ENCODE measurements at regions not wholly inside any gene's neighbourhood (a gene's known extent, or its start where the extent isn't known, plus 50 kb on each side); places are given as distances from the start of the nearest gene placed in this dataset.

DNA sequence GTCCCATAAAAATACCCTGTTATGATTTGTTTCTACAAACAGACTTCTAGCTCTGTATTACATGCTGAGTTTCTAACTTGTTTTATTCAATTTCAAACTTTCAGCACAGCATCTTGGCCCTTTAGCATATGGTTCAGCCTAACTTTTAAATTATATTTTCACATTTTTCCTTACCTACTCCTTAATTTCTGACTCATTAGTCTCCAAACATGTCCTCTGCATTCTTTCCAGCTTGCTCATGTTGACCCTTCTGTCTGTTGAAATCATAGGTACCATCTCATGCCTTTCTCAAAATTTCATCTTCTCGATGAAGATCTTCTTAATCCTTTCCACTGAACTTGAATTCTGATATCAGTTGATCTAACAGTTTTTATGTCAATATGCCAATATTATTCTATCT lies 200.9 kb upstream of the RIOK2 start:
- TF ChIP-seq, protein P1, sequence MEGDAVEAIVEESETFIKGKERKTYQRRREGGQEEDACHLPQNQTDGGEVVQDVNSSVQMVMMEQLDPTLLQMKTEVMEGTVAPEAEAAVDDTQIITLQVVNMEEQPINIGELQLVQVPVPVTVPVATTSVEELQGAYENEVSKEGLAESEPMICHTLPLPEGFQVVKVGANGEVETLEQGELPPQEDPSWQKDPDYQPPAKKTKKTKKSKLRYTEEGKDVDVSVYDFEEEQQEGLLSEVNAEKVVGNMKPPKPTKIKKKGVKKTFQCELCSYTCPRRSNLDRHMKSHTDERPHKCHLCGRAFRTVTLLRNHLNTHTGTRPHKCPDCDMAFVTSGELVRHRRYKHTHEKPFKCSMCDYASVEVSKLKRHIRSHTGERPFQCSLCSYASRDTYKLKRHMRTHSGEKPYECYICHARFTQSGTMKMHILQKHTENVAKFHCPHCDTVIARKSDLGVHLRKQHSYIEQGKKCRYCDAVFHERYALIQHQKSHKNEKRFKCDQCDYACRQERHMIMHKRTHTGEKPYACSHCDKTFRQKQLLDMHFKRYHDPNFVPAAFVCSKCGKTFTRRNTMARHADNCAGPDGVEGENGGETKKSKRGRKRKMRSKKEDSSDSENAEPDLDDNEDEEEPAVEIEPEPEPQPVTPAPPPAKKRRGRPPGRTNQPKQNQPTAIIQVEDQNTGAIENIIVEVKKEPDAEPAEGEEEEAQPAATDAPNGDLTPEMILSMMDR (IDR thresholded peaks at IDR 0.05) = no peak
- TF ChIP-seq POLR2AphosphoS5 (IDR thresholded peaks at IDR 0.05; ENCODE audit: insufficient read depth in 1 of 2, low read depth in 1 of 2) (no peak), POLR2A (IDR thresholded peaks at IDR 0.05) (no peak)
- Histone ChIP-seq H3K36me3 (no peaks in the 10 kb centered on the region), H3K4me3 (no peak overlapping the region), H3K4me1 (no peaks in the 10 kb centered on the region), H3K9me3 (no peaks in the 10 kb centered on the region), H3K27me3 (no peaks in the 10 kb centered on the region), H3K27ac (no peak overlapping the region)
- intact Hi-C loops (cut with DNase I) = no loop called here
- no peak for DNase-seq (ENCODE audit: extremely low spot score in 2 of 2)

DNA sequence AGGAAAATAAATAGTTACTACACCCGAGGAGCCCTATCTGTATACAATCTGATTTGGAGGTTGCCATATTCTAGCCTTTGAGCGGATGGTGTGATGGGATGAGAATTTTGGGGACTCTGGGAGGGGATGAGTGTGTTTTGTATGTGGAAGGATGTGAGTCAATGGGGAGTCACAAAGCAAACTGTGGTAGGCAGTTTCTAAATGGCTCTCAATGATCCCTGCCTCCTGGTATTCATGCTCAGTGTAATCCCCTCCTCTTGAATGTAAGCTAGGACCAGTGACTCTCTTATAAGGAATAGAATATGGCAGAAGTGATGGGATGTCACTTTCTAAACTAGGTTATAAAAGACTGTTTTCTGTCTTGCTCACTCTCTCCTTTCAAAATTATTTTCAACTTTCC lies 205.7 kb upstream of the RIOK2 start:
- Histone ChIP-seq H3K4me3 (no peak overlapping the region), H3K27me3 (no peaks in the 10 kb centered on the region), H3K36me3 (no peaks in the 10 kb centered on the region), H3K4me1 (no peaks in the 10 kb centered on the region), H3K9me3 (no peaks in the 10 kb centered on the region), H3K27ac (no peak overlapping the region)
- TF ChIP-seq, protein P1 (IDR thresholded peaks at IDR 0.05) = no peak
- intact Hi-C loops (cut with DNase I) = no loop called here
- DNase-seq (ENCODE audit: extremely low spot score in 2 of 2) = no peak

DNA sequence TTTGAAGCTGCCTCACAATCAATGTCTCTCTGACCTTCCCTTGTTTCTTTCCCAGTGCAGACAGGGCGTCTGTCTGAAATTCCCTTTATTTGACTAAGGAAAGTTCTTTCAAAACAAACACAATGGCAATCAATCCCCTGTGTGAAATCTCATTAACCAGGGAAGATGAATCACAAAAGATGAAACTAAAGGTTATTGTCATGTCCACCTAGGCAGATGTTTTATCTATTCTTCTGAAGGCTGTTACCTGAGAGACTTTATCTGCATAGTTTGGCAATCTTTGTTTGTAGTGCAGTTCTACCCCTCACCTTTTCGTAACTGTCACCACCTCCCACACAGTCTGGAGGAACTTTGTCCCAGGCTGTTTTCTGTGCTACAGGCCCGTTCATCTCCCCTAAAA lies 217.5 kb upstream of the RIOK2 start:
- intact Hi-C loops (cut with DNase I) = no loop called here
- TF ChIP-seq POLR2A (IDR thresholded peaks at IDR 0.05) (no peak), POLR2AphosphoS5 (IDR thresholded peaks at IDR 0.05; ENCODE audit: insufficient read depth in 1 of 2, low read depth in 1 of 2) (no peak)
- TF ChIP-seq, protein P1 (IDR thresholded peaks at IDR 0.05) = no peak

DNA sequence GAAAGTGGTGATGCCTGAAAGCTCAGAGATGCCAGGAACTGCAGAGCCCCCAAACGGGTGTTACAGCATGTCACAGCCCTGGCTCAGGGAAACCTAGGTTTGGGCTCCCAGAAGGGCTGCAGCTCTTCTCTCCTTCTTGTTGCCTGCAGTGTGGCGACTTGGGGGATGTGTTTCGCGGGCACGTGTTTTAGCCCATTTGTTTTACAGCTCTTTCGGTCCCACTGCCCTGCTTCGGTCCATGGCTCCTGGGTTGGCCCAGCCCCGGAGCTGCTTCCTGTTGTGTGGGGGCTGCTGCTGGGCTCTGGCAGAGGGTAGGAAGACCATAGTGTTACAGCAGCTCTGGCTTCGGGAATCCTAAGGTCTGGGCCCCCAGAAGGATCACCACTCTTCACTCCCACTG lies 222.9 kb upstream of the RIOK2 start:
- Histone ChIP-seq H3K4me1 (no peaks in the 10 kb centered on the region), H3K27me3 (no peaks in the 10 kb centered on the region), H3K9me3 (no peaks in the 10 kb centered on the region), H3K4me3 (no peak overlapping the region), H3K27ac (no peak overlapping the region), H3K36me3 (no peaks in the 10 kb centered on the region)
- intact Hi-C loops (cut with DNase I) = no loop called here
- TF ChIP-seq, protein P1 (IDR thresholded peaks at IDR 0.05) = no peak
- TF ChIP-seq POLR2A (IDR thresholded peaks at IDR 0.05) = no peak
- TF ChIP-seq POLR2AphosphoS5 (IDR thresholded peaks at IDR 0.05; ENCODE audit: insufficient read depth in 1 of 2, low read depth in 1 of 2) = no peak
- no peak for DNase-seq (ENCODE audit: extremely low spot score in 2 of 2)

More for the DNA sequence above, 217.5 kb upstream of the RIOK2 start:
- H3K27ac ChIP-seq = no peak overlapping the region
- no peaks in the 10 kb centered on the region for H3K9me3 ChIP-seq
- H3K27me3 ChIP-seq = no peaks in the 10 kb centered on the region
- DNase-seq (ENCODE audit: extremely low spot score in 2 of 2) = no peak
- H3K4me3 ChIP-seq = no peak overlapping the region
- no peaks in the 10 kb centered on the region for H3K36me3 ChIP-seq
- no peaks in the 10 kb centered on the region for H3K4me1 ChIP-seq

DNA sequence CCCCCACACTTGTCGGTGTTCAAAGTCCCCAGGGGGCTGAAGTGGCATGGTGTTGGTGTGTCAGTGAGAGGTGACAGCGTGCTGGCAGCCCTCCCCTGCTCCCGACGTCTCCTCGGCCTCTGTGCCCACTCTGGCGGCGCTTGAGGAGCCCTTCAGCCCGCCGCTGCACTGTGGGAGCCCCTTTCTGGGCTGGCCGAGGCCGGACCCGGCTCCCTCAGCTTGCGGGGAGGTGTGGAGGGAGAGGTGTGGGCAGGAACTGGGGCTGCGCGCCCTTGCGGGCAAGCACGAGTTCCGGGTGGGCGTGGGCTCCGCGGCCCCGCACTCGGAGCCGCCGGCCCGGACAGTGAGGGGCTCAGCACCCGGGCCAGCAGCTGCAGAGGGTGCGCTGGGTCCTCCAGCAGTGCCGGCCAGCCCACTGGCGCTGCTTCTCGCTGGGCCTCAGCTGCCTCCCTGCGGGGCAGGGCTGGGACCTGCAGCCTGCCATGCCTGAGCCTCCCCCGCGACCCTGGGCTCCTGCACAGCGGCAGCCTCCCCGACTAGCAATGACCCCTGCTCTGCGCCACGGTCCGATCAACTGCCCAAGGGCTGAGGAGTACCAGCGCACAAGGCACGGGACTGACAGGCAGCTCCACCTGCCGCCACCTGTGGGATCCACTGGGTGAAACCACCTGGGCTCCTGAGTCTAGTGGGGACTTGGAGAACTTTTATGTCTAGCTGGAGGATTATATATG lies 224.1 kb upstream of the RIOK2 start:
- no peak for TF ChIP-seq POLR2AphosphoS5 (IDR thresholded peaks at IDR 0.05; ENCODE audit: insufficient read depth in 1 of 2, low read depth in 1 of 2)
- TF ChIP-seq, protein P1 (IDR thresholded peaks at IDR 0.05) = no peak
- TF ChIP-seq POLR2A (IDR thresholded peaks at IDR 0.05) = no peak
- Histone ChIP-seq H3K4me3 (no peak overlapping the region), H3K27me3 (no peaks in the 10 kb centered on the region), H3K4me1 (no peaks in the 10 kb centered on the region), H3K9me3 (no peaks in the 10 kb centered on the region), H3K36me3 (no peaks in the 10 kb centered on the region), H3K27ac (no peak overlapping the region)
- intact Hi-C loops (cut with DNase I) = no loop called here
- no peak for DNase-seq (ENCODE audit: extremely low spot score in 2 of 2)
